NCI-H1417 treated with DMSO at 0.1 percent for 48 hours (cell line): ENCODE measurements at regions not wholly inside any gene's neighbourhood (a gene's known extent, or its start where the extent isn't known, plus 50 kb on each side); places are given as distances from the start of the nearest gene placed in this dataset.
"Not testable (repeated sequence)": the region's sequence is repeated elsewhere in the genome, so short reads cannot be mapped to it uniquely, and the experiment has no call there.

Source experiments
- DNase-seq: peaks from one replicate; lab custom pipeline; 2025; lab: John Stamatoyannopoulos, UW

- DNase-seq: no peak
These were observed 559.1 kb downstream of the CETN3 start for GRCh38 chr5:89850513-89850865.

DNA sequence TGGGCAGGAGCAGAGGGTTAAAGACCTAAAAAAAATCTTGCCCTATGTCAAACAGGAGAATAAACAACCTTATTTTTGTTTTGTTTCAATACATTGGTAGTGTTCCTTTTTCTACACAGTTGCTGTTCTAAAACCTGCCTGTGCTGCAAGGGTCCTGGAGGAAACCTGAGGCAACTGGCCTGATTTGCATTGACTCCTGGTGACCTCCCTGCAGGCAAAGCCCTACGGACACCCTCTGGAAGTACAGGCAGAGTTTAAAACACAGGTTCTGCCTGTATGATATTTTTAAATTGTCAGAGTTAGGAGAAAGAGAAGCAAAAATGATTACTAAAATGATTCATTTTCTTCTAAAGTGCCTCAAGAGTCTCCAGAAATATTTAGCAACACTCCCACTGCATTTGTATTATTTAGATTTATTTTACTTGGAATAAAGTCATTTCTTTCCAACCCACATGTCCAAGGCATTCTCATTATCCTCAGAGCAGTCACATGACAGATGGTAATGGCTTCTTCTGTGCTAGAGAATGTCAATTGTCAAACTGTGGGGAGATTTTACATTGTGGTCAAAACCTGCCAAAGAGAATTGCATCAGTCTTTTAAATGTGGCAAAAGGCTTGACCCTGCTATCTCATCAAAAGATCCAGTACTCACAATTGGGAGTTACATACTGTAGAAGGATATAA lies 559.6 kb downstream of the CETN3 start:
- no peak for DNase-seq

- DNase-seq: no peak
These were observed 561.8 kb downstream of the CETN3 start for GRCh38 chr5:89847743-89848142.

DNA sequence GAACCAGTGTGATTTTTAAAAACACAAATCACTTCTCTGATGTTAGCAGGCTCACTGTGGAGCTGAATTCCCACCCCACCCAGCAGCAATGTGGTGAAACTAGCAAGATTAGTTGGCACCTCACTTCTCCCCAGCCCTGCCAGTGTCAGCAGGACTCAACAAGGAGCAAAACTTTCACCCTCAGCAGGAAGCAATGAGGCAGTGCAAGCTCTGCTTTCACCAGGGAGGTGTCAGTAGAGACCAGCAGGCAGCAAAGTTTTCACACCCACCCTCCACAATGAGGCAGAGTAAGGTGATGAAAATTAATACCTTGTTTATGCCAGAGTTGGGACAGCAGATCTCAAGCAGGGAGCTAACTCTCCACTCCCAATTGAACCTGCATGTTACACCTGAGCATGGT lies 565.0 kb downstream of the CETN3 start:
- DNase-seq: no peak

GRCh38 chr5:89842531-89842930 lies 567.0 kb downstream of the CETN3 start:
- DNase-seq: no peak

- DNase-seq: no peak
These were observed 568.6 kb downstream of the CETN3 start for GRCh38 chr5:89840906-89841305.

DNA sequence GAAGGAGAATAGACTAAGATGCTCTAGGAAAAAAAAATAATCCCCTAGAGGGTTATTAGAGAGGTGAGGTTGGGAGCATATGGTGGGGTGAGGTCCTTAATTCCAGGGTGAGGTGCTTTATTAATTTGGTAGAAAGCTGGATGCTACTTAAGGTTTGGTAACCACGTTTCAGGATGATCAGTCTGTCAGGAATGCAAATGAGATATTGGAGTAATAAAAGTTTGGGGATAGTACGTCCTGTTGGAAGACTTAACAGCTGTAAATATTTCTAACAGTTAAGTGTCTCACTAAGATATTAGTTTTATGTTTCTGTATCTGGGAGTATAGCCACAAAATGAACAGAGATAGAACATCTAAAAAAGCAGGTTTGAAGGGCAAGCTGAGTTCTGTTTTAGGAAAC lies 578.9 kb downstream of the CETN3 start:
- DNase-seq: no peak

DNA sequence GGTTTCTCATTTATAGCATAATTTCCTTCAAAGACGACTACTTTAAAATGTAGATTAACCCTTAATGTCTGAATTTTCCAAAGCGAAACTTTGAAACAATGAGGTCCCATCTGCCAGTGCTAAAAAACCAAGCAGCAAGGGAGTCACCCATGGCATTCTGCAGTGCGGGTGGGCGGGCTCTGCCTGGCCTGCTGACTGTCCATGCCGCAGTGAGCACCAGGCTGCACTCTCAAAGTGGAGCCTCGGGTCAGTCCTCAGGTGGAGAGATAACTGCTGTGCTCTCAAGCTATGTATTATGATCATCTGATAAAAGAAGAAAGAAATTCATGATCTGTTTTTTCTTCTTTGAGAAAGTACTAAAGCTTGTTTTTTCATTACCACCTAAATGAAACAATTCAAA lies 581.6 kb downstream of the CETN3 start:
- no peak for DNase-seq

GRCh38 chr5:89827359-89827758 lies 582.2 kb downstream of the CETN3 start:
- DNase-seq: no peak

- no peak for DNase-seq
These were observed 582.6 kb downstream of the CETN3 start for GRCh38 chr5:89826938-89827337.

GRCh38 chr5:89823046-89823445 lies 586.5 kb downstream of the CETN3 start:
- DNase-seq: no peak

DNA sequence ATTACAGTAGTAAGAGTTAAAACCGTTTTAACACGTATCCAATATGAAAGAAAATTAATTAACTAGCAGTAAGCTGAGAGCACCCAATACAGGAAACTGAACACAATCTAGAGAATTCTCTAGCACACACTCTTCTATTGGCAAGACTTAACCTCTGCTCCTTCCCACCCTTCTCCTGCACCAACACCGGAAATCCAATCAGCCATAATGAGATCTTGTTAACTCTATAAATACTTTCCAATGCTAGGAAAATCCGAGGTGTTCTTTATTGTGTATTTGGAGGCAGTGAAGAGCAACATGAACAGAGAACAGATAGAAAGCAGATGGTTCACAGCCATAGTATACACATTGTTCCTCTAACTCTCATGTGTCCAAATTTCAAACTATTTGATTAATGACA lies 591.7 kb downstream of the CETN3 start:
- no peak for DNase-seq

DNA sequence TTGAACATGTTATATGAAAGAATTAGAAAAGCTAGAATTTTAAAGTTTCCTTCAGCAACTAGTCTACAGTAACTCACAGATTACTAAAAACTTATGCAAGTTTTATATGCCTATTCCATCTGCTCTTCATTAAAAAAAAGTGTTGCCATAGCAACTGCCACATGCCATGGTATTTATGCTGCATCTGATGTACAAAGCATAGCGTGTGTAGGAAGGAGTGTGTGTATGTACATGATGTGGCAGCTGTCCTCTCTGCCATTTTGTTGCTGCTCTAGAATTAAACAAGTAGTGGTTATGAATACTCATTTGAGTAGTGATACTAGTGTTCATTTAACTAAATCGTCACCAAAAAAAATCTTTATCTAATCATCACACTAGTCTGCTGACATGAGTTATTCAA lies 593.5 kb downstream of the CETN3 start:
- no peak for DNase-seq

DNA sequence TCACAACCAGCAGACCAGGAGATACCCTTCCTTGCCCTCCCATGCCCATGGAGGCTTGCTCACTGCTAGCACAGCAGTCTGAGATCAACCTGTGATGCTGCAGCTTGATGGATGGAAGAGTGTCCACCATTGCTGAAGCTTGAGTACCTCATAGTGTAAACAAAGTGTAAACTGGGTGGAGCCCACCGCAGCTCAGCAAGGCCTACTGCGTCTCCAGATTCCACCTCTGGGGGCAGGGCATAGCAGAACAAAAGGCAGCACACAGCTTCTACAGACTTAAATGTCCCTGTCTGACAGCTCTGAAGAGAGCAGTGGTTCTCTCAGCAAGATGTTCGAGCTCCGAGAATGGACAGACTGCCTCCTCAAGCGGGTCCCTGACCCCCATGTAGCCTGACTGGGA lies 608.8 kb downstream of the CETN3 start:
- DNase-seq: not testable (repeated sequence)

DNA sequence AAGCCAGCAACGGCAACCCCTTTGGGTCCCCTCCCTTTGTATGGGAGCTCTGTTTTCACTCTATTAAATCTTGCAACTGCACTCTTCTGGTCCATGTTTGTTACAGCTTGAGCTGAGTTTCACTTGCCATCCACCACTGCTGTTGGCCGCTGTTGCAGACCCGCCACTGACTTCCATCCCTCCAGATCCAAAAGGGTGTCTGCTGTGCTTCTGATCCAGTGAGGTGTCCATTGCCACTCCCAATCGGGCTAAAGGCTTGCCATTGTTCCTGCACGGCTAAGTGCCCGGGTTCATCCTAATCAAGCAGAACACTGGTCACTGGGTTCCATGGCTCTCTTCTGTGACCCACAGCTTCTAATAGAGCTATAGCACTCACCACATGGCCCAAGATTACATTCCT lies 615.1 kb downstream of the CETN3 start:
- DNase-seq: not testable (repeated sequence)

- not testable (repeated sequence) for DNase-seq
These were observed 629.8 kb downstream of the CETN3 start for GRCh38 chr5:89779734-89780133.

DNA sequence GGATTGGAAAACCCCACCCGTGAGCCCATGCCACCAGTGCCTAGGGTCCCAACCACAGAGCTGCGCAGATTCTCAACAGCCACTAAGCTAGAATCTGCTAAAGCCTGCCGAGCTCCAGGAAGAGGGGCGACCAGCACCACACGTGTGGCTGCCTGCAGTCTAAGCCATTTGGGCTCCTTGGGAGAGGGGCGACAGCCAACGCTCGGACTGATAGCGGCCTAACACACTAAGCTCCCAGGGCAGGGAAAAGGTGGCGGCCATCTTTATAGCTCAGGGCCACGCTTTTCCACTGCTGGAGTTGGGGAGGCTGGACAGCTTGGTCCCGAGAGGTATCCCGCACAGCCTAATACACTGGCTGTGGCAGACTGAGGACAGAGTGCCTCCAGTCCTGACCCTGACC lies 631.8 kb downstream of the CETN3 start:
- no peak for DNase-seq

- DNase-seq: no peak
These were observed 639.6 kb downstream of the CETN3 start for GRCh38 chr5:89769975-89770374.

DNA sequence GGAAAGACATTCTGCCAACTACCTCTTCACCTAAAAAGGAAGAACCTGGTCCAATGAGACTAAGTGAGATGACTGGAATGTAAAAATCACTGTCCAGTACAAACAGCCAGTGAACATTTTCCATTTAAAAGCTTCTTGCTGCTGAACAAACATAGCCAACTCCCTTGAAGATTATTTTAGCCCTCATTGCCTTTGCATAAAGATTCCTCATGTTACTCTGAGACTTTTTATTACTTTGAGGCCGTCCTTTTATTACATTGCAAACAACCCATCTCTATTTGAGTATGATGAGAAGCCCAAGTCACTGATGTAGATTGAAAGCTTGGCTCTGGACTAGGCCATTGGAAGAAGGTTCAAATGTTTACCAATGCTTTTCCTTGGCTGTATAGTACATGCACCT lies 649.8 kb downstream of the CETN3 start:
- no peak for DNase-seq

DNA sequence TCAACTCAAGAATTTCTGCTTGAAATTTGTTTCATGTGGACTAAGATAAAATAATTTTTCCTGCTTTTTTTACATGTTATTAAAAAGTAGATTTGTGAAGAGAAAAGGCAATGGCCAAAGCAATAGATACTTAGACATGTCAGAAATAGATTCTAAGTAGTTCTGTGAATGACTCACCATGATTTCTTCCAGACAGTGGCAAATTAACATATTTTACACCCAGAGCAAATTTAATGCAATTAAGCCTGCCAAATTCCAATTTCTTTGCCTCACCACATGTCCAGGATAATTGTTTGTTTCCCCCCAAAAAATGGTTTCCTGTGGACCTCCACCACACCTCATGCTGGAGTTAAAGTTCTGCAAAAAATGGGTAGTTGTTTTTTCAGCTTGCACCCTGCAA lies 651.4 kb downstream of the CETN3 start:
- no peak for DNase-seq

GRCh38 chr5:89756955-89757354 lies 652.6 kb downstream of the CETN3 start:
- DNase-seq: no peak

DNA sequence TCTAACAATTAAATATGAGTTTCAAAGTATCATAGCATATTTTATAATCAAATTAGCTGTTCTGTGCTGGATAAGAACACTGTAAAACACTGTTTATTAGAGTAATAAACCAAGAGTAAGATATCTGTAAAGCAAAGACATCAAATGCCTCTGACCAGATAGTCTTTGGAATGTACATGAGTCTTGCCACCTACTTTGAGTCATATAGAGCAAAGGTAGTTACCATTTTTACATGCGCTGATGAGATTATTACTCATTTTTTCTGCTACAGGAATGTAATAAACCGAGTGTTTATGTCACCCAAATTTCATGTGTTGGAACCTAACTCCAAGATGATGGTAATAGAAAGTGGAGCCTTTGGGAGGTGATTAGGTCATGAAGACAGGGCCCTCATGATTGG lies 654.5 kb downstream of the CETN3 start:
- no peak for DNase-seq

- no peak for DNase-seq
These were observed 674.5 kb downstream of the CETN3 start for GRCh38 chr5:89735082-89735481.

DNA sequence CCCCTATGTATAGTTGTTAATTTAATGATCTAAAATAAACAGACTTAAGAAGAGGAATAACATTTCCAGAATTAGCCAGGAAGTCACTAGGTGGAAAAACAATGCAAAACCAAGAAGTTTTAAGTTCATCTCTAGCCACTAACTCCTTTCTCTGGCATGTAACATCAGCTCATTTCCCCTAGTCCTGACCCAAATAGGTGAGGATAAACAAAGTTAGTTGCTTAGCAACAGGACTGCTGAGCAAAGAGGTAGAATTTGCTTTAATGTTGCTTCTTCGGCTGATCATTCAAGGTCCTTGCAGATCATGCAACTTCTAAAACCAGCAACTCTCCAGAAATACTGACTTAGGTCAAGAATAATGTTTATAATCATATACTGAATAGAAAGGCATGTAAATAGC lies 675.8 kb downstream of the CETN3 start:
- DNase-seq: no peak
